Right renal cortex interstitium (tissue), 3 donors: ENCODE measurements at regions not wholly inside any gene's neighbourhood (a gene's known extent, or its start where the extent isn't known, plus 50 kb on each side); places are given as distances from the start of the nearest gene placed in this dataset.
"Not testable (repeated sequence)": the region's sequence is repeated elsewhere in the genome, so short reads cannot be mapped to it uniquely, and the experiment has no call there.

Source experiments
- DNase-seq, 3 donors: peaks; one replicate each; pipeline ENCODE4 v3.0.0-alpha.2; 2013; ENCODE audit warnings: low read depth in 3 of 3, low spot score in 2 of 3

GRCh38 chr4:58413849-58414248, 1303.7 kb upstream of the IGFBP7 start:
- DNase-seq = no peak

- DNase-seq = no peak
These were observed 1301.7 kb upstream of the IGFBP7 start for GRCh38 chr4:58411904-58412303.

DNA sequence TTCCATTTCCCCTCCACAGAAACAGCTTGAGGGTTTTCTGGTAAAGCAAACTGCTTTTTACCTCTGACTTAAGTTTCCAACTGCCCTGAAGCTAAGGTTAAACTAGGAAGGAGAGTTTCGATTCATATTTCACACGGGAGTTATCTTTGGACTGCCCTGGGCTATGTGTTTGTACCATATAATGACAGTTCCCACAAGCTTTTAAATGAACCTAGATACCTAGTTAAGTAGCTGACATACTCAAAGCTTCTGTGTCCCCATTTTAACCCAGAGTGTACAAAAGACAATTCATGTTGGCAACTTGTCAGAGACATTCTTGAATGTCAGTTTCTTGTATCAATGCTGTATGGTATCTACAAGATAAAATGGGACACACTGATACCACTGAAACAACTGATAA, 1296.6 kb upstream of the IGFBP7 start:
- DNase-seq = no peak

DNA sequence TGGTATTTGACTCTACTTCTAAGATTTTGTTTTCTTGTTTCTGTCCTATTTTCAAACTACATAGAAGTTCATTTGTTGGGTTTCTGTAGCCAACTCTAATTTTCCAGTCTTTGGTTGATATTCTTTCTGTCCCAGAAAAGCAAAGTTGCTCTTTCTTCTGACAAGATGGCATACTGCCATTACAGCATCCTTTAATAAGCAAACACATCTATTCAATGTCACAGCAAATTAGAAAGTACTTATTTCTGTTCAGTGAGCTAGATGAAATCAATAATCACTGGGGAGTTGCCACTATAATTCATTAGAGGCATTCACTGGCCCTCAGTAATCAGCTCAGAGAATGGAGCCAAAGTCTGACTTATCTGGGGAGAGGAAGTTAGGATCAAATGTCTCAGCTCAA, 1258.0 kb upstream of the IGFBP7 start:
- no peak for DNase-seq

DNA sequence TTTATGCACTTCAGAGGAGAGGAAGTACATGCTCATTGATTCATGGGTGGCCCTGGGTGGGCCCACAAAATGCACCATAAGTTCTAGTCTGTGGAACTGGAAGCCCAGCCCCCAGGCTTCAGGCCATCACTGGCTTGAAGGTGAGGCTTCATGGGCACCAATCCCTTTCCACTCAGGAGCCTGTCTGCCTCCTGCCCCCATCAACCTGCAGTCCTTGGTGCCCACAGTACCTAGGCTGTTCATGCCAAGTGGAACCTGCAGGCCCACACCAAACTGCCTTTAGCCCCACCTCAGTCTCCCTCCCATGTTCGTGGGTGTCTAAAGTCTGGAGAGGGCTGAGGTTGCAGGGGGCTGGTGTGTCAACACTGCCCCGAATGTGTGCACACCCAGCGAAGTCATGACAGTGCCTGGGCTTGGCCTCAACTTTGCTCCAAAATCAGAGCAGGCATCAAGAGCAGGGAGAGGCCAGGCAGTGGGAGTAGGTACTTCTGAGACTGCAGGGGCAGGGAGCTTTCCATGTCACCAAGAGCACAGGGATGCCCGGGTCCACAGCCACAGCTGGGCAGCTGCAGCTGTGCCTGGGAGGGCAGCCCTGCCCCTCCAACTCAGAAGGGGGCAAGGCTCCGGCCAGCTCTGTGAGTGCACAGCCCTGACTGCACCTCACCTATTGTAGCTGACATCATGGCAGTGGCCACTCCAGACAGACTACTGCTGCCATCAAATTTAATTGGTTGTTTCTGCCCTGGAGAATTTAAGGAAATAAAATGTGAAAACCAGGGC, 1250.4 kb upstream of the IGFBP7 start:
- no peak for DNase-seq

DNA sequence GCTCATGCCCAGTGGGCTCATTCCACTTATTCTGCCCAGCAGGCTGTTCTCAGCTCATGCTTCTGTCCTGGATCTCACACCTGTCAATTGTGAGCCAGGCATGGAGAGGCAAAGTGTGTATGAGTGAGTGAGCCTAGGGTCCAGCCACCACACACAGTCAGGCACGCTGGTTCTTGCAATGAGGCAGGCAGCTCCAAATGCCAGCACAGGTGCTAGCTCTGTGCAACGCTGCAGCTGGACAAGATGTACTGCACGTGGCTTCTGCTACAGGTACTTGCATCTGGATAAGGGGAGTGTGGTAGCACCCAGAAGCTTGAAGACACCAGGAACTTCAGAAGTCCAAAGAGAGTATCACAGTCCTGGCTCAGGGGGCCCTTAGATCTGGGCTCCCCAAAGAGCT, 1249.4 kb upstream of the IGFBP7 start:
- no peak for DNase-seq

DNA sequence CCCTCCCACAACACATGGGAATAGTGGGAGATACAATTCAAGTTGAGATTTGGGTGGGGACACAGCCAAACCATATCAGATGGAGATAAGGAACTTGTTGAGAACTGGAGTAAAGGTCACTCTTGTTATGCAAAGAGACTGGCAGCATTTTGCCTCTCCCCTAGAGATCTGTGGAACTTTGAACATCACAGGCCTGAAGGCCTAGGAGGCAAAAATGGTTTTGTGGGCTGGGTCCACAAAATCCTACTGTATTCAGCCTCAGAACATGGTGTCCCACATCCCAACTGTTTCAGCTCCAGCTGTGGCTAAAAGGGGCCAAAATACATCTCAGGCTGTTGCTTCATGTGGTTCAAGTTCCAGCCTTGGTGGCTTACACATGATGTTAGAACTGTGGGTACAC, 1247.8 kb upstream of the IGFBP7 start:
- no peak for DNase-seq

GRCh38 chr4:58325070-58325469, 1214.9 kb upstream of the IGFBP7 start:
- DNase-seq = no peak

GRCh38 chr4:58313444-58313843, 1203.3 kb upstream of the IGFBP7 start:
- no peak for DNase-seq

DNA sequence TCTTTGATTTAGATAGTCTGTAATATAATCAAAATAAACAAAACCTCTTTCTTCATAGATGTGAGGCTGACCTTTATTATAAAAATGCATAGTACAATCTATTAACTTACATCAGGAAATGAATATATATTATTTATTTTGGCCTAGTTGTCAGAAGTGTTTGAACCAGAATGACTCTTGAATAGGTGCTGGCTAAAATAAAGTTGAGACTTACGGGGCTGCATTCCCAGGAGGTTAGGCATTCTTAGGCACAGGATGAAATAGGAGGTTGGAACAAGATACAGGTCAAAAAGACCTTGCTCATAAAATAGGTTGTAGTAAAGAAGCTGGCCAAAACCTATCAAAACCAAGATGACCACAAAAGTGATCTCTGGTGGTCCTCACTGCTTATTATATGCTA, 1193.3 kb upstream of the IGFBP7 start:
- DNase-seq = no peak

DNA sequence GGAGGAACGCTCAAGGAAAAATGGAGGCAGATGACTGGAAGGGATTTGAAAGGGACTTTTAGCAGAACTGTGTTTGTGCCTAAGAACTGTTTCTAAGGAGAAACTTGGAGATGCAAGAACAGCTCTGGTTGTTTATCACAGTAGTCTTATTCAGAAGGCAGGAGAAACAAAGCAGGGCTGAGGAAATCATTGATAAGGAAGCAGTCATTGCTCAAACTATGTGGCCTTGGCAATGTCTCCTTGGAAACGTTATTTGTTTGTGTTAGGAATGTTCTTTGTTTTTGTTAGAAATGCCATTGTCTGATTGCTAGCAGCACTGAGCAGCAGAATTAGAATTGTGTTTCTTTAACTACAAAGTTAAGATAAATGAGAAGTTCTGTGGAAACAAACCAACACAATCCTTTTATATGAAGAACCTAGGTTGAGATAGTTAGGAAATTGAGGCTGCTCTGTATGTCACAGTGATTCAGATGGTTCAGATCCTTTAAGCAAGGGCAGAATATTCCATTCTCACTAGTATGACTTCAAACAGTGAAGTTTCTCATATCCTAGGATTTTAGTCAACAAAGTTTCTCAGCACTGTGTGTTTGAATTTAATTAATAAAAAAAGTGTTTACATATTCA, 1191.3 kb upstream of the IGFBP7 start:
- peak in 1 of 3 donors; percentile 18 for DNase-seq

- no peak for DNase-seq
These were observed 1176.2 kb upstream of the IGFBP7 start for GRCh38 chr4:58286335-58286734.

DNA sequence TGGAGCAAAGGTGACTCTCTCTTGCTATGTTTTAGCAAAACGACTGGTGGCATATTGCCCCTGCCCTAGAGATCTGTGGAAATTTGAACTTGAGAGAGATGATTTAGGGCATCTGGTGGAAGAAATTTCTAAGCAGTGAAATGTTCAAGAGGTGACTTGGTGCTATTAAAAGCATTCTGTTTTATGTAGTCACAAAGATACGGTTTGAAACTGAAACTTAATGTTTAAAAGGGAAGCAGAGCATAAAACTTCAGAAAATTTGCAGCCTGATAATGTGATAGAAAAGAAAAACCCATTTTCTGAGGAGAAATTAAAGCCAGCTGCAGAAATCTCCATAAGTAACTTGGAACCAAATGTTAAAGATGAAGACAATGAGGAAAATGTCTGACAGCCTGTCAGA, 1170.7 kb upstream of the IGFBP7 start:
- DNase-seq = not testable (repeated sequence)

DNA sequence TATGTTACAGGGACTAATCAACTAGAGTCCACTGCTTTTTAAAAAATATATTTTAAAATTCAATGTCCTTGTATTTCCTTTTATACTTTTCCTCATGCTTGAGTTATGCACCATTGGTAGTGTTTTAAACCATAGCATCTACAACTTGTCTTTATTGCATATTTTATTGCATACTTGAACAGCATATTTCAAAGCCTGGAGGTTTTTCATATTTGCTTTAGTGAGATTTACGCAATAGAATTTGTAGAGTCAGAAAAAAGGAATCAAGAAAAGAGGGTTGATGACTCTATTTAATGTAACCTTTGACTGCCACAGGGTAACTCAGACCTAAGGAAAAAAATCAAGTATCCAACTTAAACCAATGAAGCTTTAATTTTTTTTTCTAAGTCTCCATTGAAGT, 1165.7 kb upstream of the IGFBP7 start:
- DNase-seq = no peak

DNA sequence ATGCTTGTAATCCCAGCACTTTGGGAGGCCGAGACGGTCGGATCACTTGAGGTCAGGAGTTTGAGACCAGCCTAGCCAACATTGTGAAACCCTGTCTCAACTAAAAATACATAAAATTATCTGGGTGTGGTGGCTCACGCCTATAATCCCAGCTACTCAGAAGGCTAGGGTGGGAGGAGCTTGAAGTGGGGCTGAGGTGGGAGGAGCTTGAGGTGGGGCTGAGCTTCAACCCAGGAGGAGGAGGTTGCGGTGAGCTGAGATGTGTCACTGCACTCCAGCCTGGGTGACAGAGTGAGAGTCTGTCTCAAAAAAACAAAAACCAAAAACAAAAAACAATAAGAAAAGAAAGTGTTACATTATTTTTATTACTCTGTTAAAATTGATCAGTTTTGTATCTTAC, 1164.4 kb upstream of the IGFBP7 start:
- DNase-seq = no peak

- no peak for DNase-seq
These were observed 1162.1 kb upstream of the IGFBP7 start for GRCh38 chr4:58272311-58272710.

DNA sequence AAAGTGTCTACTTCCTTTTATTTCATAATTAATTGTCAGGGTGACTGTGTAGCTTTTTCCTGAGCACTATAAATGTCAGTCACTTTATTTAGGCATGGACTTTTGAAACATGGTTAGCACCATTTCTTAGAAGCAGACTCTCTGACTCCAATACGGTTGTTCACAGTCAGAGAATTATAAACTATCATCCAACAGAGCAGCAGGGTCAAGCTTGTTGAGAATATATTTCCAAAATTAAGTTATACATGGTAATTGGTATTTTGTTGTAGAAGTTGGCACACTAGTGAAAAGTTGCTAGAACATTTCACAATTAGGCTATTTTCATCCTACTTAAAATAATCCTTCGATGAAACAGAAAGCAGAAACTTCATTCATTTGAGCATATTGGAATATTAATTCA, 1155.5 kb upstream of the IGFBP7 start:
- no peak for DNase-seq

GRCh38 chr4:58261526-58261925, 1151.3 kb upstream of the IGFBP7 start:
- no peak for DNase-seq

- no peak for DNase-seq
These were observed 1144.1 kb upstream of the IGFBP7 start for GRCh38 chr4:58254291-58254690.

GRCh38 chr4:58252656-58253055, 1142.5 kb upstream of the IGFBP7 start:
- DNase-seq = no peak

DNA sequence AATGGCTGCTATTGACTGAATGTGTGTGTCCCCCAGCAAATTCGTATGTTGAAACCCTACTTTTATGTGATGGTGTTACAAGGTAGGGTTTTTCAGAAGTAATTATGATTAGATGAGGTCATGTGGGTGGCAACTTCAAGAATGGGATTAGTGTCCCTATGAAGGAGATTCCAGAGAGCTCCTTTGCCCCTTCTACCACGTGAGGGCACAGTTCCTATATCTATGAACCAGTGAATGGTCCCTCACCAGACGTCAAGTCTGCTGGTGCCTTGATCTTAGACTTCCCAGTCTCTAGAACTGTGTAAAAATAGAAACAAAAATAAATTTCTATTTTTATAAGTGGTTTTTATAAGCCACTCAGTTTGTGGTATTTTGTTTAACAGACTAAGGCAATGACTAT, 1137.6 kb upstream of the IGFBP7 start:
- no peak for DNase-seq

DNA sequence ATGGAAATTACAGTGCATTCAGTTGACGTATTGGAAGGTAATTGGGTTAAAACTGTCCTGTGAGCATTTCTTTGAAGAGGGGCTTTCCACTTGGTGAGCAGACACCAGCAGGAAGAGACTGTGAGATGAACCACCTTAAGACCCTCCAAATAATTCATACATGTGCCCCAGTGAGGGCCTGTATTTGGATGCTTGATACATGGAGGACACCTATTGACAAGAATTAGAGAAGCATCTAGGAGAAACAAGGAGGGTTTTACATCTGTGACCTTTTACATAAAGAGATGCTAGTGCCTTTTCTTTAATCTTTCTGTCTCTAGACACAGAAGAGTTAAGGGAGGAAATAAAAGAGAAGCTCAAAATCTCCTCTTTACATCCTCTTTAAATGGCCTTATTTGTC, 1115.3 kb upstream of the IGFBP7 start:
- DNase-seq = no peak

GRCh38 chr4:58219179-58219578, 1109.0 kb upstream of the IGFBP7 start:
- no peak for DNase-seq
